Loucy (cell line): ENCODE measurements at regions not wholly inside any gene's neighbourhood (a gene's known extent, or its start where the extent isn't known, plus 50 kb on each side); places are given as distances from the start of the nearest gene placed in this dataset.

ENCODE experiments used
- H2AFZ ChIP-seq: fragments of 200-600 bp; sonication (generic); 2 replicates; pipeline ENCODE4 v1.6.0; 2016; ENCODE audit warnings: antibody characterized with exemption, mild to moderate bottlenecking, low read length, moderate library complexity
- H3F3A ChIP-seq: fragments of 200-600 bp; 2 replicates; pipeline ENCODE4 v1.6.0; 2016; ENCODE audit warnings: antibody characterized with exemption, low read depth, mild to moderate bottlenecking
- H3K27me3 ChIP-seq: fragments of 200-600 bp; sonication (generic); 2 replicates; pipeline ENCODE4 v1.6.1; 2014; ENCODE audit warnings: low read length, mild to moderate bottlenecking; ENCODE audit not compliant: insufficient read depth, poor library complexity, severe bottlenecking
- H3K36me3 ChIP-seq: fragments of 200-600 bp; sonication (generic); 2 replicates; pipeline ENCODE4 v1.6.1; 2016; ENCODE audit warnings: low read length; ENCODE audit not compliant: insufficient read depth
- H3K4me1 ChIP-seq: fragments of 200-600 bp; sonication (generic); 2 replicates; pipeline ENCODE4 v1.5.1; 2014; ENCODE audit warnings: low read length, mild to moderate bottlenecking; ENCODE audit not compliant: insufficient read depth, poor library complexity, severe bottlenecking
- H3K4me2 ChIP-seq: fragments of 200-600 bp; sonication (generic); 2 replicates; pipeline ENCODE4 v1.6.0; 2014; ENCODE audit warnings: antibody characterized with exemption, low read length, low read depth, mild to moderate bottlenecking; ENCODE audit not compliant: poor library complexity, severe bottlenecking
- H3K4me3 ChIP-seq: fragments of 200-600 bp; sonication (generic); 2 replicates; pipeline ENCODE4 v1.5.1; 2014; ENCODE audit warnings: low read length, mild to moderate bottlenecking, mixed read lengths; ENCODE audit not compliant: poor library complexity, severe bottlenecking
- H3K79me2 ChIP-seq: fragments of 200-600 bp; sonication (generic); 2 replicates; pipeline ENCODE4 v1.6.1; 2014; ENCODE audit warnings: low read length; ENCODE audit not compliant: insufficient read depth
- H3K9ac ChIP-seq: fragments of 200-600 bp; sonication (generic); 2 replicates; pipeline ENCODE4 v1.6.0; 2014; ENCODE audit warnings: mild to moderate bottlenecking, low read depth, low read length, moderate library complexity; ENCODE audit not compliant: poor library complexity, severe bottlenecking
- H3K9me2 ChIP-seq: fragments of 200-600 bp; sonication (generic); replicated peaks from 2 replicates; pipeline ENCODE4 v1.6.1; 2016; ENCODE audit warnings: low read depth, low read length, mixed read lengths
- H3K9me3 ChIP-seq: fragments of 200-600 bp; sonication (generic); 2 replicates; pipeline ENCODE4 v1.6.1; 2014; ENCODE audit warnings: mild to moderate bottlenecking, antibody characterized with exemption, low read length, low read depth; ENCODE audit not compliant: insufficient read depth
- H4K20me1 ChIP-seq: fragments of 200-600 bp; sonication (generic); 2 replicates; pipeline ENCODE4 v1.6.0; 2014; ENCODE audit warnings: antibody characterized with exemption, low read length, mild to moderate bottlenecking; ENCODE audit not compliant: insufficient read depth, poor library complexity, severe bottlenecking
- EZH2phosphoT487 ChIP-seq: fragments of 200-600 bp; IDR thresholded peaks from 2 replicates; pipeline ENCODE4 v1.6.1; 2018; ENCODE audit warnings: antibody characterized with exemption, mild to moderate bottlenecking, moderate library complexity, borderline replicate concordance
- TF ChIP-seq, protein P1 (sequence below): fragments of 200-600 bp; sonication (generic); conservative IDR thresholded peaks from 2 replicates; pipeline ENCODE4 v1.5.1; 2014; ENCODE audit warnings: mild to moderate bottlenecking, antibody characterized with exemption, low read length

DNA sequence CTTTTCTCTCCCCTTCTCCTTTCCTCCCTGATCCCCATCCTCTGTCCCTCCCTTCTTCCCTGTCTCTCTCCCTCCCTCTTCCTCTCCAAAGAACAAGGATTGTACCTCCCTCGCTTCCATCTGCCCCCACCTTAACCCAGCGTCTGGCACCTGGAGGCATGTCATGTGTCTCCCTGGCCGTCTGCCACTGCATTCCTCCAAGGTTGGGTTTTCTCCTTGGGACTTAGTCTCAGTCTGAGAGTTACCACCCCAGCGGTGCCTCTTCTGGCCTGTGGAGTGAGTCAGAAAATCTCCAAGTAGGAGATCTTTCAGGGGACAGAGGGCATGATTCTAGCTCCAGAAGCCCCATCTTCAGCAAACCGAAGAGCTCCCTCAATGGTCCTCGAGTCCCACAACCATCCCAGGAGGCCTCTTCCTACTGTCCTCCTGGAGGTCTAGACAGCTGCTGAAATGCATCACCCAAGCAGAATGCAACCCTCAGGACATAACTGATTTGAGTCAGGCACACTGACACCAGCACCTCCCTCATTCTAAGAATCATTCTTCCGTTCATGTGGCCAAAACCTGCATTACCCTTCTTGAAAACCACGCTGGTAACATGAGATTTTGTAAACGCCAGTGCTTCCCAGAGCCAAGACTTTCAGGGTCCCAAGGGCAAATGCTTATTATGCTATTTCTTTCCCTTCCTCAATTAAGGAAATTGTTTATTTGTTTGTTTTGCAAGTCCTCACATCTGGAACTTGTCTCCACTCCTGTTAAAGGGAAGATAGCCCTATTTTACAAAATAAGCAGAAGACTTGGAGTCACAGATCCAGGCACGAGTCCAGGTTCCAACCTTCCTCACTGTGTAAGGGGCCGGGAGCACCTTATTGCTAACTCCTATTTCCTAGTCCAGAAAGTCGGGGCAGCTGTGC lies 463.2 kb downstream of the BCL11B start:
- TF ChIP-seq EZH2phosphoT487, result no peak
- TF ChIP-seq, protein P1, sequence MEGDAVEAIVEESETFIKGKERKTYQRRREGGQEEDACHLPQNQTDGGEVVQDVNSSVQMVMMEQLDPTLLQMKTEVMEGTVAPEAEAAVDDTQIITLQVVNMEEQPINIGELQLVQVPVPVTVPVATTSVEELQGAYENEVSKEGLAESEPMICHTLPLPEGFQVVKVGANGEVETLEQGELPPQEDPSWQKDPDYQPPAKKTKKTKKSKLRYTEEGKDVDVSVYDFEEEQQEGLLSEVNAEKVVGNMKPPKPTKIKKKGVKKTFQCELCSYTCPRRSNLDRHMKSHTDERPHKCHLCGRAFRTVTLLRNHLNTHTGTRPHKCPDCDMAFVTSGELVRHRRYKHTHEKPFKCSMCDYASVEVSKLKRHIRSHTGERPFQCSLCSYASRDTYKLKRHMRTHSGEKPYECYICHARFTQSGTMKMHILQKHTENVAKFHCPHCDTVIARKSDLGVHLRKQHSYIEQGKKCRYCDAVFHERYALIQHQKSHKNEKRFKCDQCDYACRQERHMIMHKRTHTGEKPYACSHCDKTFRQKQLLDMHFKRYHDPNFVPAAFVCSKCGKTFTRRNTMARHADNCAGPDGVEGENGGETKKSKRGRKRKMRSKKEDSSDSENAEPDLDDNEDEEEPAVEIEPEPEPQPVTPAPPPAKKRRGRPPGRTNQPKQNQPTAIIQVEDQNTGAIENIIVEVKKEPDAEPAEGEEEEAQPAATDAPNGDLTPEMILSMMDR, result no peak
- Histone ChIP-seq H2AFZ (no peak overlapping the region), H4K20me1 (no peaks in the 10 kb centered on the region), H3K4me3 (no peak overlapping the region), H3K9me3 (no peaks in the 10 kb centered on the region), H3F3A (no peaks in the 10 kb centered on the region), H3K36me3 (no peaks in the 10 kb centered on the region), H3K9me2 (no peaks in the 10 kb centered on the region), H3K9ac (no peak overlapping the region), H3K4me1 (no peaks in the 10 kb centered on the region), H3K79me2 (no peaks in the 10 kb centered on the region), H3K27me3 (no peaks in the 10 kb centered on the region), H3K4me2 (no peak overlapping the region)

DNA sequence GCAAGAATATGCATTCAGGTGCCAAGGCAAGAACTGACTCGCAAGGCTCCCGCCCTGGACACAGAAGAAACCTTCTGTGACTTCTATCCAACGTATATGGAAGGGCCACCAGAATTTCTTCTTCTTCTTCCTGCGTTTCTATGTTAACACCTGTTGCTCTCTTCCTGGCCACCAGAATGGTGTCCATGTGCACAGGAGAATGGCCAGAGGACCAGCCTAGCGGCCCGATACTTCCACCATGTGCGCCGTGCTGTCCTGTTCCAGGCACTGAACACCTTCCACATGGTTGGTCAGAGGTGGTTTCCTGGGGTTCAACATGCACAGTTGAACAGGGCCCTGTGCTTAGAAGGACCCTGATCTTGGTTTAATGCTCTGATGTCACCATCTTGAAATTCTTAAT lies 455.8 kb downstream of the BCL11B start:
- no peak overlapping the region for H3K4me2 ChIP-seq
- no peaks in the 10 kb centered on the region for H3K36me3 ChIP-seq
- no peaks in the 10 kb centered on the region for H3K79me2 ChIP-seq
- H3K9ac ChIP-seq, result no peak overlapping the region
- H3K9me2 ChIP-seq, result no peaks in the 10 kb centered on the region
- H3K4me3 ChIP-seq, result no peak overlapping the region
- H3F3A ChIP-seq, result no peaks in the 10 kb centered on the region
- no peak for TF ChIP-seq EZH2phosphoT487
- TF ChIP-seq, protein P1, result no peak
- H4K20me1 ChIP-seq, result no peaks in the 10 kb centered on the region
- no peak overlapping the region for H2AFZ ChIP-seq
- no peaks in the 10 kb centered on the region for H3K4me1 ChIP-seq
- H3K9me3 ChIP-seq, result no peaks in the 10 kb centered on the region
- peaks cover 8% of the 10 kb centered on the region for H3K27me3 ChIP-seq

DNA sequence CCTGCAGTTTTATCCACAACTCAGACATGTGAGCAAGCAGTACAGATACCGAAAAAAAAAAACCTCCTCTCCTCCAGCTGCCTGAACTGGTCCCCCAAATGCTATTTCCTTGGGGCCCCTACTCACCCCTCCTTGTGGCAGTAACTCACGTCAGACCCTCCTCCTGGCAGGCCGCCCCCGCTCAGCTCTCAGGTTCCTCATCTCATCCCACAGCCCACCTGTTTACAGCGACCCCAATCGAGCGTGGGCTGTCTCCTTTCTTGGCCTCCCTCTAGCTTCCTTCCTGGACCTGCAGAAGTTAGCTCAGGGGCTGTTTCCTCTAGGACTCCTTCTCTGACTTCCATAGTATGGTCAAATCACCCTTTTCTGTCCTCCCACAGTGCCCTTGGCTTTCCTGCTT lies 455.3 kb downstream of the BCL11B start:
- TF ChIP-seq, protein P1, result no peak
- no peak for TF ChIP-seq EZH2phosphoT487
- Histone ChIP-seq H3K36me3 (no peaks in the 10 kb centered on the region), H3K4me1 (no peaks in the 10 kb centered on the region), H3F3A (no peaks in the 10 kb centered on the region), H3K9me2 (no peaks in the 10 kb centered on the region), H3K27me3 (peaks cover 8% of the 10 kb centered on the region), H3K4me3 (no peak overlapping the region), H3K9me3 (no peaks in the 10 kb centered on the region), H3K79me2 (no peaks in the 10 kb centered on the region), H2AFZ (no peak overlapping the region), H4K20me1 (no peaks in the 10 kb centered on the region), H3K4me2 (no peak overlapping the region), H3K9ac (no peak overlapping the region)
